ENCODE measurements at regions not wholly inside any gene's neighbourhood (a gene's known extent, or its start where the extent isn't known, plus 50 kb on each side); places are given as distances from the start of the nearest gene placed in this dataset.

GRCh38 chr10:108662975-108663374 lies 1260.3 kb downstream of the XPNPEP1 start:
- H3K27me3 Mint-ChIP-seq = no peaks in the 10 kb centered on the region
- CTCF ChIA-PET = no interaction called here

GRCh38 chr10:108655057-108655456 lies 1268.3 kb downstream of the XPNPEP1 start:
- no peak for DNase-seq
- no peak overlapping the region for H3K4me3 Mint-ChIP-seq
- no peaks in the 10 kb centered on the region for H3K36me3 Mint-ChIP-seq
- CTCF ChIA-PET = no interaction called here
- no peak for ATAC-seq
- H3K27ac Mint-ChIP-seq = no peak overlapping the region
- peaks cover 6% of the 10 kb centered on the region for H3K9me3 Mint-ChIP-seq (ENCODE audit: low read depth)
- no peaks in the 10 kb centered on the region for H3K27me3 Mint-ChIP-seq
- no peaks in the 10 kb centered on the region for H3K4me1 Mint-ChIP-seq

More at GRCh38 chr10:108662975-108663374, 1260.3 kb downstream of the XPNPEP1 start:
- Mint-ChIP-seq H3K4me1 (no peaks in the 10 kb centered on the region), H3K36me3 (no peaks in the 10 kb centered on the region), H3K27ac (no peak overlapping the region), H3K9me3 (ENCODE audit: low read depth) (peaks cover 3% of the 10 kb centered on the region), H3K4me3 (no peak overlapping the region)
- DNase-seq (no peak), ATAC-seq (no peak)

GRCh38 chr10:108653531-108653930 lies 1269.8 kb downstream of the XPNPEP1 start:
- CTCF ChIA-PET = no interaction called here
- ATAC-seq = no peak

GRCh38 chr10:108639010-108639409 lies 1284.3 kb downstream of the XPNPEP1 start:
- Mint-ChIP-seq H3K27me3 (no peaks in the 10 kb centered on the region), H3K4me3 (no peak overlapping the region), H3K4me1 (no peaks in the 10 kb centered on the region), H3K27ac (no peak overlapping the region), H3K9me3 (ENCODE audit: low read depth) (peaks cover 15% of the 10 kb centered on the region), H3K36me3 (no peaks in the 10 kb centered on the region)
- CTCF ChIA-PET = no interaction called here
- ATAC-seq (no peak), DNase-seq (no peak)

More at GRCh38 chr10:108653531-108653930, 1269.8 kb downstream of the XPNPEP1 start:
- no peaks in the 10 kb centered on the region for H3K27me3 Mint-ChIP-seq
- DNase-seq = no peak
- peaks cover 5% of the 10 kb centered on the region for H3K9me3 Mint-ChIP-seq (ENCODE audit: low read depth)
- no peak overlapping the region for H3K4me3 Mint-ChIP-seq
- no peaks in the 10 kb centered on the region for H3K4me1 Mint-ChIP-seq
- no peak overlapping the region for H3K27ac Mint-ChIP-seq
- no peaks in the 10 kb centered on the region for H3K36me3 Mint-ChIP-seq

GRCh38 chr10:108638225-108638624 lies 1285.1 kb downstream of the XPNPEP1 start:
- no peaks in the 10 kb centered on the region for H3K27me3 Mint-ChIP-seq
- H3K27ac Mint-ChIP-seq = no peak overlapping the region
- peaks cover 12% of the 10 kb centered on the region for H3K9me3 Mint-ChIP-seq (ENCODE audit: low read depth)
- ATAC-seq = no peak
- no peak overlapping the region for H3K4me3 Mint-ChIP-seq
- no peaks in the 10 kb centered on the region for H3K36me3 Mint-ChIP-seq
- H3K4me1 Mint-ChIP-seq = no peaks in the 10 kb centered on the region
- DNase-seq = no peak
- CTCF ChIA-PET = no interaction called here

GRCh38 chr10:108633046-108633445 lies 1290.3 kb downstream of the XPNPEP1 start:
- Mint-ChIP-seq H3K4me1 (no peaks in the 10 kb centered on the region), H3K27me3 (no peaks in the 10 kb centered on the region), H3K9me3 (ENCODE audit: low read depth) (peaks cover 11% of the 10 kb centered on the region), H3K4me3 (no peak overlapping the region), H3K27ac (no peak overlapping the region), H3K36me3 (no peaks in the 10 kb centered on the region)
- CTCF ChIA-PET = no interaction called here
- DNase-seq (no peak), ATAC-seq (no peak)

GRCh38 chr10:108632144-108632543 lies 1291.2 kb downstream of the XPNPEP1 start:
- Mint-ChIP-seq H3K27me3 (no peaks in the 10 kb centered on the region), H3K36me3 (no peaks in the 10 kb centered on the region), H3K4me1 (no peaks in the 10 kb centered on the region), H3K9me3 (ENCODE audit: low read depth) (peaks cover 11% of the 10 kb centered on the region), H3K27ac (no peak overlapping the region), H3K4me3 (no peak overlapping the region)
- DNase-seq (no peak), ATAC-seq (no peak)
- CTCF ChIA-PET = no interaction called here

GRCh38 chr10:108631332-108631731 lies 1292.0 kb downstream of the XPNPEP1 start:
- H3K9me3 Mint-ChIP-seq (ENCODE audit: low read depth) = peaks cover 11% of the 10 kb centered on the region
- H3K27ac Mint-ChIP-seq = no peak overlapping the region
- CTCF ChIA-PET = no interaction called here
- DNase-seq = no peak
- ATAC-seq = no peak
- H3K36me3 Mint-ChIP-seq = no peaks in the 10 kb centered on the region
- H3K27me3 Mint-ChIP-seq = no peaks in the 10 kb centered on the region
- no peak overlapping the region for H3K4me3 Mint-ChIP-seq
- no peaks in the 10 kb centered on the region for H3K4me1 Mint-ChIP-seq

- no peak for ATAC-seq
- no peak for DNase-seq
- CTCF ChIA-PET = no interaction called here
- Mint-ChIP-seq H3K27ac (no peak overlapping the region), H3K36me3 (no peaks in the 10 kb centered on the region), H3K4me3 (no peak overlapping the region), H3K27me3 (no peaks in the 10 kb centered on the region), H3K9me3 (ENCODE audit: low read depth) (peaks cover 9% of the 10 kb centered on the region), H3K4me1 (no peaks in the 10 kb centered on the region)
Measured at GRCh38 chr10:108629834-108630233, 1293.5 kb downstream of the XPNPEP1 start.

GRCh38 chr10:108624052-108624451 lies 1299.3 kb downstream of the XPNPEP1 start:
- ATAC-seq = no peak
- CTCF ChIA-PET = no interaction called here
- H3K27me3 Mint-ChIP-seq = no peaks in the 10 kb centered on the region
- DNase-seq = no peak
- peaks cover 9% of the 10 kb centered on the region for H3K9me3 Mint-ChIP-seq (ENCODE audit: low read depth)
- H3K36me3 Mint-ChIP-seq = no peaks in the 10 kb centered on the region
- no peak overlapping the region for H3K4me3 Mint-ChIP-seq
- no peaks in the 10 kb centered on the region for H3K4me1 Mint-ChIP-seq
- no peak overlapping the region for H3K27ac Mint-ChIP-seq

- H3K9me3 Mint-ChIP-seq (ENCODE audit: low read depth) = peaks cover 6% of the 10 kb centered on the region
- H3K27me3 Mint-ChIP-seq = no peaks in the 10 kb centered on the region
- DNase-seq = no peak
- H3K36me3 Mint-ChIP-seq = no peaks in the 10 kb centered on the region
- no peak overlapping the region for H3K4me3 Mint-ChIP-seq
- no peaks in the 10 kb centered on the region for H3K4me1 Mint-ChIP-seq
- CTCF ChIA-PET = no interaction called here
- ATAC-seq = no peak
- H3K27ac Mint-ChIP-seq = no peak overlapping the region
Measured at GRCh38 chr10:108620821-108621534, 1302.3 kb downstream of the XPNPEP1 start.

GRCh38 chr10:108616559-108617285 lies 1306.6 kb downstream of the XPNPEP1 start:
- H3K9me3 Mint-ChIP-seq (ENCODE audit: low read depth) = peaks cover 10% of the 10 kb centered on the region
- H3K4me3 Mint-ChIP-seq = no peak overlapping the region
- H3K4me1 Mint-ChIP-seq = no peaks in the 10 kb centered on the region
- CTCF ChIA-PET = no interaction called here
- no peak for DNase-seq
- no peaks in the 10 kb centered on the region for H3K27me3 Mint-ChIP-seq
- no peaks in the 10 kb centered on the region for H3K36me3 Mint-ChIP-seq
- no peak for ATAC-seq
- H3K27ac Mint-ChIP-seq = no peak overlapping the region

- Mint-ChIP-seq H3K27me3 (no peaks in the 10 kb centered on the region), H3K4me1 (no peaks in the 10 kb centered on the region), H3K9me3 (ENCODE audit: low read depth) (peaks cover 6% of the 10 kb centered on the region), H3K27ac (no peak overlapping the region), H3K36me3 (no peaks in the 10 kb centered on the region), H3K4me3 (no peak overlapping the region)
- CTCF ChIA-PET = no interaction called here
- ATAC-seq = no peak
- DNase-seq = no peak
Measured at GRCh38 chr10:108615576-108616320, 1307.6 kb downstream of the XPNPEP1 start.

GRCh38 chr10:108612485-108612884 lies 1310.8 kb downstream of the XPNPEP1 start:
- Mint-ChIP-seq H3K36me3 (no peaks in the 10 kb centered on the region), H3K4me1 (no peaks in the 10 kb centered on the region), H3K9me3 (ENCODE audit: low read depth) (peaks cover 4% of the 10 kb centered on the region), H3K27ac (no peak overlapping the region), H3K4me3 (no peak overlapping the region), H3K27me3 (no peaks in the 10 kb centered on the region)
- ATAC-seq (no peak), DNase-seq (no peak)
- CTCF ChIA-PET = no interaction called here

All from activated CD8-positive, alpha-beta memory T cell treated with anti-CD3 and anti-CD28 coated beads, Interleukin-2, amount 10 ng/mL, durations not matched to agents 7 days and 5 days (primary cell).